ENCODE measurements at regions not wholly inside any gene's neighbourhood (a gene's known extent, or its start where the extent isn't known, plus 50 kb on each side); places are given as distances from the start of the nearest gene placed in this dataset.

DNA sequence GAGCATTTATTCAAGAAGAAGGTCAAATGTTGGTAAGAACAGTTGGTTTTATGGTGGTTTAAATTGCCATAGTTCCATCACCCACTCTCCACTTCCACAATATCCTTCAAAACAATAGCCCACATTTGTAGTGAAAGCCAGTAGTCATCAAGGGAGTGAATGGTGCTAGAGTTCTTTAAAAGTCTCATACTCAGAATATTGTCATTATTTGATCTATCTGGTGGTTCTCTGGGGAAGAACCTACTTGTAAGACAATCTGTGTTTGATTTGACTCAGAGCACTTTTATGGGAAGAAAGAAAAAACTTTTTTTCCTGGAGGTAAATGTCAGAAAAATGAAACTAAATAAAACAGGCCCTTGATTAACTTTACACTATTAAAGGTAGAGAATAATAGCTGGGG, 893.8 kb downstream of the QKI start:
- TF ChIP-seq TCF12 (IDR thresholded peaks at IDR 0.05; ENCODE audit: low read depth) (no peak), EP300 (IDR thresholded peaks at IDR 0.05; ENCODE audit: borderline replicate concordance) (no peak), YY1 (IDR thresholded peaks at IDR 0.05; ENCODE audit: low read depth) (no peak)
- TF ChIP-seq, protein P1, sequence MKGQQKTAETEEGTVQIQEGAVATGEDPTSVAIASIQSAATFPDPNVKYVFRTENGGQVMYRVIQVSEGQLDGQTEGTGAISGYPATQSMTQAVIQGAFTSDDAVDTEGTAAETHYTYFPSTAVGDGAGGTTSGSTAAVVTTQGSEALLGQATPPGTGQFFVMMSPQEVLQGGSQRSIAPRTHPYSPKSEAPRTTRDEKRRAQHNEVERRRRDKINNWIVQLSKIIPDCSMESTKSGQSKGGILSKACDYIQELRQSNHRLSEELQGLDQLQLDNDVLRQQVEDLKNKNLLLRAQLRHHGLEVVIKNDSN (IDR thresholded peaks at IDR 0.05) = no peak
- TF ChIP-seq, protein P2, sequence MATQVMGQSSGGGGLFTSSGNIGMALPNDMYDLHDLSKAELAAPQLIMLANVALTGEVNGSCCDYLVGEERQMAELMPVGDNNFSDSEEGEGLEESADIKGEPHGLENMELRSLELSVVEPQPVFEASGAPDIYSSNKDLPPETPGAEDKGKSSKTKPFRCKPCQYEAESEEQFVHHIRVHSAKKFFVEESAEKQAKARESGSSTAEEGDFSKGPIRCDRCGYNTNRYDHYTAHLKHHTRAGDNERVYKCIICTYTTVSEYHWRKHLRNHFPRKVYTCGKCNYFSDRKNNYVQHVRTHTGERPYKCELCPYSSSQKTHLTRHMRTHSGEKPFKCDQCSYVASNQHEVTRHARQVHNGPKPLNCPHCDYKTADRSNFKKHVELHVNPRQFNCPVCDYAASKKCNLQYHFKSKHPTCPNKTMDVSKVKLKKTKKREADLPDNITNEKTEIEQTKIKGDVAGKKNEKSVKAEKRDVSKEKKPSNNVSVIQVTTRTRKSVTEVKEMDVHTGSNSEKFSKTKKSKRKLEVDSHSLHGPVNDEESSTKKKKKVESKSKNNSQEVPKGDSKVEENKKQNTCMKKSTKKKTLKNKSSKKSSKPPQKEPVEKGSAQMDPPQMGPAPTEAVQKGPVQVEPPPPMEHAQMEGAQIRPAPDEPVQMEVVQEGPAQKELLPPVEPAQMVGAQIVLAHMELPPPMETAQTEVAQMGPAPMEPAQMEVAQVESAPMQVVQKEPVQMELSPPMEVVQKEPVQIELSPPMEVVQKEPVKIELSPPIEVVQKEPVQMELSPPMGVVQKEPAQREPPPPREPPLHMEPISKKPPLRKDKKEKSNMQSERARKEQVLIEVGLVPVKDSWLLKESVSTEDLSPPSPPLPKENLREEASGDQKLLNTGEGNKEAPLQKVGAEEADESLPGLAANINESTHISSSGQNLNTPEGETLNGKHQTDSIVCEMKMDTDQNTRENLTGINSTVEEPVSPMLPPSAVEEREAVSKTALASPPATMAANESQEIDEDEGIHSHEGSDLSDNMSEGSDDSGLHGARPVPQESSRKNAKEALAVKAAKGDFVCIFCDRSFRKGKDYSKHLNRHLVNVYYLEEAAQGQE (IDR thresholded peaks at IDR 0.05; ENCODE audit: low read depth) = no peak
